ENCODE measurements at regions not wholly inside any gene's neighbourhood (a gene's known extent, or its start where the extent isn't known, plus 50 kb on each side); places are given as distances from the start of the nearest gene placed in this dataset.

- Histone ChIP-seq H3K27me3 (ENCODE audit: control insufficient read depth in 5 of 5, insufficient read depth in 4 of 5, low read length in 5 of 5) (peaks cover 0 to 2% (median 0%) of the 10 kb centered on the region in 5 donors), H3K4me3 (ENCODE audit: low read depth in 1 of 5, low read length in 5 of 5) (no peak overlapping the region), H3K36me3 (ENCODE audit: control insufficient read depth in 5 of 5, insufficient read depth in 5 of 5, low read length in 5 of 5) (no peaks in the 10 kb centered on the region), H3K9ac (ENCODE audit: low read length in 5 of 5) (no peak overlapping the region), H3K4me1 (ENCODE audit: control insufficient read depth in 5 of 5, insufficient read depth in 5 of 5, low read length in 5 of 5) (no peaks in the 10 kb centered on the region), H3K9me3 (ENCODE audit: control insufficient read depth in 5 of 5, low read length in 5 of 5) (no peaks in the 10 kb centered on the region), H3K27ac (ENCODE audit: low read depth, low read length) (no peak overlapping the region)
Measured at GRCh38 chr2:21664083-21664482, 540.3 kb downstream of the TDRD15 start.

- H3K27me3 ChIP-seq (ENCODE audit: control insufficient read depth in 5 of 5, insufficient read depth in 4 of 5, low read length in 5 of 5) = peaks cover 0 to 2% (median 0%) of the 10 kb centered on the region in 5 donors
- H3K4me3 ChIP-seq (ENCODE audit: low read depth in 1 of 5, low read length in 5 of 5) = no peak overlapping the region
- H3K36me3 ChIP-seq (ENCODE audit: control insufficient read depth in 5 of 5, insufficient read depth in 5 of 5, low read length in 5 of 5) = no peaks in the 10 kb centered on the region
- no peak overlapping the region for H3K9ac ChIP-seq (ENCODE audit: low read length in 5 of 5)
- no peaks in the 10 kb centered on the region for H3K4me1 ChIP-seq (ENCODE audit: control insufficient read depth in 5 of 5, insufficient read depth in 5 of 5, low read length in 5 of 5)
- no peak overlapping the region for H3K27ac ChIP-seq (ENCODE audit: low read depth, low read length)
- H3K9me3 ChIP-seq (ENCODE audit: control insufficient read depth in 5 of 5, low read length in 5 of 5) = no peaks in the 10 kb centered on the region
Measured at GRCh38 chr2:21667638-21668037, 543.9 kb downstream of the TDRD15 start.

GRCh38 chr2:21668078-21668710, 544.4 kb downstream of the TDRD15 start:
- H3K27me3 ChIP-seq (ENCODE audit: control insufficient read depth in 5 of 5, insufficient read depth in 4 of 5, low read length in 5 of 5) = peaks cover 0 to 2% (median 0%) of the 10 kb centered on the region in 5 donors
- no peaks in the 10 kb centered on the region for H3K4me1 ChIP-seq (ENCODE audit: control insufficient read depth in 5 of 5, insufficient read depth in 5 of 5, low read length in 5 of 5)
- H3K27ac ChIP-seq (ENCODE audit: low read depth, low read length) = no peak overlapping the region
- no peak overlapping the region for H3K9ac ChIP-seq (ENCODE audit: low read length in 5 of 5)
- no peak overlapping the region for H3K4me3 ChIP-seq (ENCODE audit: low read depth in 1 of 5, low read length in 5 of 5)
- H3K9me3 ChIP-seq (ENCODE audit: control insufficient read depth in 5 of 5, low read length in 5 of 5) = no peaks in the 10 kb centered on the region
- H3K36me3 ChIP-seq (ENCODE audit: control insufficient read depth in 5 of 5, insufficient read depth in 5 of 5, low read length in 5 of 5) = no peaks in the 10 kb centered on the region

GRCh38 chr2:21676041-21676440, 552.3 kb downstream of the TDRD15 start:
- Histone ChIP-seq H3K4me1 (ENCODE audit: control insufficient read depth in 5 of 5, insufficient read depth in 5 of 5, low read length in 5 of 5) (no peaks in the 10 kb centered on the region), H3K9me3 (ENCODE audit: control insufficient read depth in 5 of 5, low read length in 5 of 5) (peaks cover 0 to 6% (median 2%) of the 10 kb centered on the region in 5 donors), H3K9ac (ENCODE audit: low read length in 5 of 5) (no peak overlapping the region), H3K4me3 (ENCODE audit: low read depth in 1 of 5, low read length in 5 of 5) (no peak overlapping the region), H3K27ac (ENCODE audit: low read depth, low read length) (no peak overlapping the region), H3K27me3 (ENCODE audit: control insufficient read depth in 5 of 5, insufficient read depth in 4 of 5, low read length in 5 of 5) (no peaks in the 10 kb centered on the region), H3K36me3 (ENCODE audit: control insufficient read depth in 5 of 5, insufficient read depth in 5 of 5, low read length in 5 of 5) (no peaks in the 10 kb centered on the region)

- Histone ChIP-seq H3K9ac (ENCODE audit: low read length in 5 of 5) (no peak overlapping the region), H3K36me3 (ENCODE audit: control insufficient read depth in 5 of 5, insufficient read depth in 5 of 5, low read length in 5 of 5) (no peaks in the 10 kb centered on the region), H3K27me3 (ENCODE audit: control insufficient read depth in 5 of 5, insufficient read depth in 4 of 5, low read length in 5 of 5) (no peaks in the 10 kb centered on the region), H3K4me3 (ENCODE audit: low read depth in 1 of 5, low read length in 5 of 5) (no peak overlapping the region), H3K4me1 (ENCODE audit: control insufficient read depth in 5 of 5, insufficient read depth in 5 of 5, low read length in 5 of 5) (no peaks in the 10 kb centered on the region), H3K9me3 (ENCODE audit: control insufficient read depth in 5 of 5, low read length in 5 of 5) (peaks cover 0 to 7% (median 2%) of the 10 kb centered on the region in 5 donors), H3K27ac (ENCODE audit: low read depth, low read length) (no peak overlapping the region)
Measured at GRCh38 chr2:21676676-21677075, 552.9 kb downstream of the TDRD15 start.

- H3K27ac ChIP-seq (ENCODE audit: low read depth, low read length) = no peak overlapping the region
- H3K4me1 ChIP-seq (ENCODE audit: control insufficient read depth in 5 of 5, insufficient read depth in 5 of 5, low read length in 5 of 5) = no peaks in the 10 kb centered on the region
- H3K9ac ChIP-seq (ENCODE audit: low read length in 5 of 5) = no peak overlapping the region
- H3K4me3 ChIP-seq (ENCODE audit: low read depth in 1 of 5, low read length in 5 of 5) = no peak overlapping the region
- peaks cover 0 to 10% (median 2%) of the 10 kb centered on the region in 5 donors for H3K9me3 ChIP-seq (ENCODE audit: control insufficient read depth in 5 of 5, low read length in 5 of 5)
- no peaks in the 10 kb centered on the region for H3K27me3 ChIP-seq (ENCODE audit: control insufficient read depth in 5 of 5, insufficient read depth in 4 of 5, low read length in 5 of 5)
- no peaks in the 10 kb centered on the region for H3K36me3 ChIP-seq (ENCODE audit: control insufficient read depth in 5 of 5, insufficient read depth in 5 of 5, low read length in 5 of 5)
Measured at GRCh38 chr2:21683838-21684237, 560.1 kb downstream of the TDRD15 start.

- no peak overlapping the region for H3K4me3 ChIP-seq (ENCODE audit: low read depth in 1 of 5, low read length in 5 of 5)
- no peak overlapping the region for H3K9ac ChIP-seq (ENCODE audit: low read length in 5 of 5)
- no peaks in the 10 kb centered on the region for H3K27me3 ChIP-seq (ENCODE audit: control insufficient read depth in 5 of 5, insufficient read depth in 4 of 5, low read length in 5 of 5)
- H3K9me3 ChIP-seq (ENCODE audit: control insufficient read depth in 5 of 5, low read length in 5 of 5) = no peaks in the 10 kb centered on the region
- no peak overlapping the region for H3K27ac ChIP-seq (ENCODE audit: low read depth, low read length)
- H3K36me3 ChIP-seq (ENCODE audit: control insufficient read depth in 5 of 5, insufficient read depth in 5 of 5, low read length in 5 of 5) = no peaks in the 10 kb centered on the region
- H3K4me1 ChIP-seq (ENCODE audit: control insufficient read depth in 5 of 5, insufficient read depth in 5 of 5, low read length in 5 of 5) = no peaks in the 10 kb centered on the region
Measured at GRCh38 chr2:21687589-21687988, 563.8 kb downstream of the TDRD15 start.

GRCh38 chr2:21690005-21690404, 566.2 kb downstream of the TDRD15 start:
- Histone ChIP-seq H3K4me1 (ENCODE audit: control insufficient read depth in 5 of 5, insufficient read depth in 5 of 5, low read length in 5 of 5) (no peaks in the 10 kb centered on the region), H3K36me3 (ENCODE audit: control insufficient read depth in 5 of 5, insufficient read depth in 5 of 5, low read length in 5 of 5) (no peaks in the 10 kb centered on the region), H3K9me3 (ENCODE audit: control insufficient read depth in 5 of 5, low read length in 5 of 5) (no peaks in the 10 kb centered on the region), H3K4me3 (ENCODE audit: low read depth in 1 of 5, low read length in 5 of 5) (no peak overlapping the region), H3K27me3 (ENCODE audit: control insufficient read depth in 5 of 5, insufficient read depth in 4 of 5, low read length in 5 of 5) (no peaks in the 10 kb centered on the region), H3K9ac (ENCODE audit: low read length in 5 of 5) (no peak overlapping the region), H3K27ac (ENCODE audit: low read depth, low read length) (no peak overlapping the region)

GRCh38 chr2:21693081-21693480, 569.3 kb downstream of the TDRD15 start:
- H3K4me1 ChIP-seq (ENCODE audit: control insufficient read depth in 5 of 5, insufficient read depth in 5 of 5, low read length in 5 of 5) = no peaks in the 10 kb centered on the region
- no peak overlapping the region for H3K4me3 ChIP-seq (ENCODE audit: low read depth in 1 of 5, low read length in 5 of 5)
- H3K27ac ChIP-seq (ENCODE audit: low read depth, low read length) = no peak overlapping the region
- H3K36me3 ChIP-seq (ENCODE audit: control insufficient read depth in 5 of 5, insufficient read depth in 5 of 5, low read length in 5 of 5) = no peaks in the 10 kb centered on the region
- no peaks in the 10 kb centered on the region for H3K27me3 ChIP-seq (ENCODE audit: control insufficient read depth in 5 of 5, insufficient read depth in 4 of 5, low read length in 5 of 5)
- no peaks in the 10 kb centered on the region for H3K9me3 ChIP-seq (ENCODE audit: control insufficient read depth in 5 of 5, low read length in 5 of 5)
- H3K9ac ChIP-seq (ENCODE audit: low read length in 5 of 5) = no peak overlapping the region

- no peaks in the 10 kb centered on the region for H3K4me1 ChIP-seq (ENCODE audit: control insufficient read depth in 5 of 5, insufficient read depth in 5 of 5, low read length in 5 of 5)
- H3K4me3 ChIP-seq (ENCODE audit: low read depth in 1 of 5, low read length in 5 of 5) = no peak overlapping the region
- no peaks in the 10 kb centered on the region for H3K36me3 ChIP-seq (ENCODE audit: control insufficient read depth in 5 of 5, insufficient read depth in 5 of 5, low read length in 5 of 5)
- H3K27ac ChIP-seq (ENCODE audit: low read depth, low read length) = no peak overlapping the region
- H3K9me3 ChIP-seq (ENCODE audit: control insufficient read depth in 5 of 5, low read length in 5 of 5) = no peaks in the 10 kb centered on the region
- H3K9ac ChIP-seq (ENCODE audit: low read length in 5 of 5) = no peak overlapping the region
- H3K27me3 ChIP-seq (ENCODE audit: control insufficient read depth in 5 of 5, insufficient read depth in 4 of 5, low read length in 5 of 5) = no peaks in the 10 kb centered on the region
Measured at GRCh38 chr2:21694079-21694878, 570.5 kb downstream of the TDRD15 start.
